ENCODE measurements at regions not wholly inside any gene's neighbourhood (a gene's known extent, or its start where the extent isn't known, plus 50 kb on each side); places are given as distances from the start of the nearest gene placed in this dataset.
"Not testable (repeated sequence)": the region's sequence is repeated elsewhere in the genome, so short reads cannot be mapped to it uniquely, and the experiment has no call there.

DNA sequence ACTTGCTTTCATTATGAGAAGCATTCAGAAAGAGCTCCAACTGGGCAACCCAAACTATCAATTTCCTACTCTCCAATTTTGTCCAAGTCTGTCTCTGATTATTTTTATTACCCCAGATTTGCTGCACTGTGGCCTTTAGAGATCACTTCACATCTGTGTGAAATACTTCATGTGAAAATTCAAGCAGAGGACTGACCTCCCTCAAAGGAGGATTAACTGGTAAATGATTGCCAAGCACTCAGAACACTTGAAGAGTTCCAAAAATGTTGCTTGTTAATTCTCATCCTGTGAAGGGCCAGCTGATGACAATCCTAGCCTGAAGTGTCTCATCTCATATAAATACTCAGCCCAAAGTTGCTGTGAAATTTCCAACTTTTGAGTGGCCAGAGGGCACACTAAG is 182.8 kb upstream of the DGKB start:
- no peaks in the 10 kb centered on the region for H3K27me3 ChIP-seq (replicated peaks; ENCODE audit: control insufficient read depth, insufficient read depth, low read length)
- H3K4me3 ChIP-seq (replicated peaks; ENCODE audit: low read depth, low read length), result no peak overlapping the region
- DNase-seq (ENCODE audit: extremely low read depth, insufficient read length), result no peak
- H3K36me3 ChIP-seq (ENCODE audit: control insufficient read depth, insufficient read depth, low read length), result no peaks in the 10 kb centered on the region
- TF ChIP-seq, protein P1, sequence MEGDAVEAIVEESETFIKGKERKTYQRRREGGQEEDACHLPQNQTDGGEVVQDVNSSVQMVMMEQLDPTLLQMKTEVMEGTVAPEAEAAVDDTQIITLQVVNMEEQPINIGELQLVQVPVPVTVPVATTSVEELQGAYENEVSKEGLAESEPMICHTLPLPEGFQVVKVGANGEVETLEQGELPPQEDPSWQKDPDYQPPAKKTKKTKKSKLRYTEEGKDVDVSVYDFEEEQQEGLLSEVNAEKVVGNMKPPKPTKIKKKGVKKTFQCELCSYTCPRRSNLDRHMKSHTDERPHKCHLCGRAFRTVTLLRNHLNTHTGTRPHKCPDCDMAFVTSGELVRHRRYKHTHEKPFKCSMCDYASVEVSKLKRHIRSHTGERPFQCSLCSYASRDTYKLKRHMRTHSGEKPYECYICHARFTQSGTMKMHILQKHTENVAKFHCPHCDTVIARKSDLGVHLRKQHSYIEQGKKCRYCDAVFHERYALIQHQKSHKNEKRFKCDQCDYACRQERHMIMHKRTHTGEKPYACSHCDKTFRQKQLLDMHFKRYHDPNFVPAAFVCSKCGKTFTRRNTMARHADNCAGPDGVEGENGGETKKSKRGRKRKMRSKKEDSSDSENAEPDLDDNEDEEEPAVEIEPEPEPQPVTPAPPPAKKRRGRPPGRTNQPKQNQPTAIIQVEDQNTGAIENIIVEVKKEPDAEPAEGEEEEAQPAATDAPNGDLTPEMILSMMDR (IDR thresholded peaks at IDR 0.05; ENCODE audit: insufficient read depth, low read length, poor library complexity, severe bottlenecking), result no peak

DNA sequence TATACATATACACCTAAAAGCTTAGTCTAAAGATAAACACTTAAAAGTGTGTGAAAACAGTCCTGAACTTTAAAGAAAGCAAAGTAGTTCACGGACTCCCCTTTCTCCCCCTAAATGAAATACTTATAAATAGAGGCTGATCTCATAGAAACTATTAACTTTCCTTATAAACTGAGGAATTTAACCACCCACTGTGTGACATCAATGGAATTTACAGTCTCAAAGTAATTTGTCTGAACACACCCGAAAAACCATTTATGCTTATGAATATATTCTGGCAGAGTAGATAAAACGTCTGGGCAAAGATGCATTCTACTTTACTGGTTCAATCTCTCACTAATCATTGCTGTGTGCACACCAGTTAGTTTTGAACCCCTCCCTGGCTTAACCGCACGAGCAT is 181.8 kb upstream of the DGKB start:
- no peaks in the 10 kb centered on the region for H3K27me3 ChIP-seq (replicated peaks; ENCODE audit: control insufficient read depth, insufficient read depth, low read length)
- no peak for DNase-seq (ENCODE audit: extremely low read depth, insufficient read length)
- no peaks in the 10 kb centered on the region for H3K36me3 ChIP-seq (ENCODE audit: control insufficient read depth, insufficient read depth, low read length)
- H3K4me3 ChIP-seq (replicated peaks; ENCODE audit: low read depth, low read length), result no peak overlapping the region
- TF ChIP-seq, protein P1 (IDR thresholded peaks at IDR 0.05; ENCODE audit: insufficient read depth, low read length, poor library complexity, severe bottlenecking), result no peak

DNA sequence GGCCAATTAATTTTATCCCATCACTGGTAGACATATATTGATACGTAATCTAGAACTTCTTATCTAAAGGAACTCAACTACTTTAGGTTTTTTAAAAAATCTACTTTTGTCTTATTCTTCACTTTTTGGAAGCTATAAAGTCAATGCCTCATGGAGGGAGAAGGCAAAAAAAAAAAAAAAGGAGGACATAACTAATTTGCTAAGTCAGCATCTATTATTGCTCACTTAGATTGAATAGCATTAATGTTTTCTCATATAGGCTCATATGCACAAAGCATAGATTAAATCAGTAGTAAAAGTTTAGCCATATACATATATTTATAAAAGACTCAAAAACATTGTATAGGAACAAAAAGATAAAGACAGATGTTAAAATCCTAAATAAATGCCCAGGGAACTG is 179.3 kb upstream of the DGKB start:
- Histone ChIP-seq H3K27me3 (replicated peaks; ENCODE audit: control insufficient read depth, insufficient read depth, low read length) (no peaks in the 10 kb centered on the region), H3K4me3 (replicated peaks; ENCODE audit: low read depth, low read length) (no peak overlapping the region), H3K36me3 (ENCODE audit: control insufficient read depth, insufficient read depth, low read length) (no peaks in the 10 kb centered on the region)
- no peak for DNase-seq (ENCODE audit: extremely low read depth, insufficient read length)
- TF ChIP-seq, protein P1 (IDR thresholded peaks at IDR 0.05; ENCODE audit: insufficient read depth, low read length, poor library complexity, severe bottlenecking), result no peak

DNA sequence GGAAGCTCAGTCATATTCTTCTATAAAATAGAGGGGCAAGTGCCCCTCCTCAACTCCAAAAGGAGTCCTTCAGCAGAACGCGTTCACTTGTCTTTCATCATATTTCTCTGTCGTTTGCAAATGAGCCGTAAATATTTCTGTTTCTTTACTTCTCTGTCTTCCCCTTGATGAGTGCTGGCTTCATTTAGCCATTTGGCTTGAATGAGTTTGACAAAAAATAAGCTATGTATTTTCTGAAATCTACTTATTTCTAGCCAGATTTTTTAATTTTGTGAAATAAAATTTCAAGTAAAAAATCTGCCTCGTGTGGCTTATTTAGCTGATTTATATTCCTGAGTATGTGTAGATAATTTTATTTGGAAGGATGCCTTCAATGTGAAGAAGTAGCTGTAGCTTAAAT is 170.8 kb upstream of the DGKB start:
- H3K4me3 ChIP-seq (replicated peaks; ENCODE audit: low read depth, low read length), result no peak overlapping the region
- no peaks in the 10 kb centered on the region for H3K36me3 ChIP-seq (ENCODE audit: control insufficient read depth, insufficient read depth, low read length)
- TF ChIP-seq, protein P1 (IDR thresholded peaks at IDR 0.05; ENCODE audit: insufficient read depth, low read length, poor library complexity, severe bottlenecking), result no peak
- no peaks in the 10 kb centered on the region for H3K27me3 ChIP-seq (replicated peaks; ENCODE audit: control insufficient read depth, insufficient read depth, low read length)
- no peak for DNase-seq (ENCODE audit: extremely low read depth, insufficient read length)

DNA sequence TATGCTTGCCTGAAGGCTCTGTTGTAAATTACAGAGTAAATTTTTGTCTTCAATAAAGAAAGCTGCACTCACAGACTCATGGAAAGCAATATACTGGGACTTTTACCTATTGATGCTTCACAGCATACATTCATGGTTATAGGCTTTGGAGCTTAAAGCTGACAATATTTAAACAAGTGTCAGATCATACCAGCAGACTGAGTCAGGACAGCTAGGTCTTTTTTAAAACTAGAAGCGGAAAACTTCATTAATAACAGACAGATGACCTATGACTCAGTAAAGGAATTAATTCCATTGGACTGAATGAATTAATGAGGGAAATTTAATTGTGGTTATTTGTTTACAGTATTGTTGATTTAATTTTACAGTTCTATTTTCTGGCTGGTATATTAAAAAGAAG is 165.8 kb upstream of the DGKB start:
- no peak for DNase-seq (ENCODE audit: extremely low read depth, insufficient read length)
- H3K36me3 ChIP-seq (ENCODE audit: control insufficient read depth, insufficient read depth, low read length), result no peaks in the 10 kb centered on the region
- TF ChIP-seq, protein P1 (IDR thresholded peaks at IDR 0.05; ENCODE audit: insufficient read depth, low read length, poor library complexity, severe bottlenecking), result no peak

DNA sequence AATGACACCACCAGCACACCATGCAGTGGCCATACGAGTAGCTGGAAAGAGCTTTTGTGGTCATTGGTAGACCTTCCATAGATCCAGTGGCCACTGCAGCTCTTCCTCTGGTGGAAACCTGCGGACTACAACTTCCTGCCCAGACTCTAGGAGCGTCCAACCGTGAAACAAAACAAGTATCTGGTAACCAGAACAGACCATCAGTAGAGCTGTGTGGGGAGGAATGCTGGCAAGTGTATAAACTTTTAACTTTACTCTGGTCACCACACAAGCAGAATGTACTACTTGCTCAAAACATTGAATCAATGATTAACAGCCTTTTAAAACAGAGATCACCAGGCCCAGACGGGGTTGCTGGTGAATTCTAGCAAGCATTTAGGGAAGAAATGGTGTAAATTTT is 154.7 kb upstream of the DGKB start:
- no peak overlapping the region for H3K4me3 ChIP-seq (replicated peaks; ENCODE audit: low read depth, low read length)
- TF ChIP-seq, protein P1 (IDR thresholded peaks at IDR 0.05; ENCODE audit: insufficient read depth, low read length, poor library complexity, severe bottlenecking), result no peak

More for the DNA sequence above, 165.8 kb upstream of the DGKB start:
- H3K4me3 ChIP-seq (replicated peaks; ENCODE audit: low read depth, low read length), result no peak overlapping the region
- H3K27me3 ChIP-seq (replicated peaks; ENCODE audit: control insufficient read depth, insufficient read depth, low read length), result no peaks in the 10 kb centered on the region

DNA sequence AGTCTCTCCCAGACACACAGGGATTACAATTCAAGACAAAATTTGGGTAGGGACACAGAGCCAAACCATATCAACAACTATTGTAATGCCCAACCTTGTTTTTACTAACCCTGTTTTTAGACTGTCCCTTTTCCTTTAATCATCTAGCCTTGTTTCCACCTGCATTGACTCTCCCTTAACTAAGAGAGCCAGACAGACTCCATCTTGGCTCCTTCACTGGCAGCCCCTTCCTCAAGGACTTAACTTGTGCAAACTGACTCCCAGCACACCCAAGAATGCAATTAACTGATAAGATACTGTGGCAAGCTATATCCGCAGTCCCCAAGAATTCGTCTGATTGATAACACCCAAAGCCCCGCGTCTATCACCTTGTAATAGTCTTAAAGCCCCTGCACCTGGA is 151.8 kb upstream of the DGKB start:
- not testable (repeated sequence) for H3K4me3 ChIP-seq (replicated peaks; ENCODE audit: low read depth, low read length); DNase-seq (ENCODE audit: extremely low read depth, insufficient read length); H3K27me3 ChIP-seq (replicated peaks; ENCODE audit: control insufficient read depth, insufficient read depth, low read length); H3K36me3 ChIP-seq (ENCODE audit: control insufficient read depth, insufficient read depth, low read length)

More for the DNA sequence above, 154.7 kb upstream of the DGKB start:
- DNase-seq (ENCODE audit: extremely low read depth, insufficient read length), result no peak
- no peaks in the 10 kb centered on the region for H3K36me3 ChIP-seq (ENCODE audit: control insufficient read depth, insufficient read depth, low read length)
- H3K27me3 ChIP-seq (replicated peaks; ENCODE audit: control insufficient read depth, insufficient read depth, low read length), result no peaks in the 10 kb centered on the region
